Type B pancreatic cell (in vitro differentiated cells): ENCODE measurements at regions not wholly inside any gene's neighbourhood (a gene's known extent, or its start where the extent isn't known, plus 50 kb on each side); places are given as distances from the start of the nearest gene placed in this dataset.

Source experiments
- DNase-seq: peaks from one replicate; pipeline ENCODE4 v3.0.0; 2021; ENCODE audit warnings: mixed read lengths; ENCODE audit not compliant: unreplicated experiment; ENCODE audit errors: extremely low spot score
- H3K27ac Mint-ChIP-seq: 2 replicates; pipeline ENCODE4 v1.8.0; 2021; ENCODE audit warnings: mild to moderate bottlenecking, mixed read lengths
- H3K27me3 Mint-ChIP-seq: 2 replicates; pipeline ENCODE4 v1.8.0; 2021; ENCODE audit warnings: mixed read lengths
- H3K36me3 Mint-ChIP-seq: 2 replicates; pipeline ENCODE4 v1.8.0; 2021; ENCODE audit warnings: mixed read lengths
- H3K4me1 Mint-ChIP-seq: one replicate; pipeline ENCODE4 v1.8.0; 2021; ENCODE audit warnings: mixed read lengths; ENCODE audit not compliant: unreplicated experiment
- H3K4me3 Mint-ChIP-seq: 2 replicates; pipeline ENCODE4 v1.8.0; 2021; ENCODE audit warnings: mild to moderate bottlenecking, mixed read lengths
- H3K9me3 Mint-ChIP-seq: 2 replicates; pipeline ENCODE4 v1.8.0; 2021; ENCODE audit warnings: mixed read lengths
- CTCF ChIP-seq: fragments of 200-600 bp; sonication (generic); conservative IDR thresholded peaks from 2 replicates; pipeline ENCODE4 v1.5.0; 2021; ENCODE audit warnings: antibody characterized with exemption, mild to moderate bottlenecking

GRCh38 chr2:144801325-144801724, 281.4 kb upstream of the ZEB2 start:
- no peak for DNase-seq
- Mint-ChIP-seq H3K9me3 (no peaks in the 10 kb centered on the region), H3K27ac (no peak overlapping the region), H3K4me3 (no peak overlapping the region), H3K27me3 (no peaks in the 10 kb centered on the region), H3K36me3 (no peaks in the 10 kb centered on the region), H3K4me1 (peaks cover 4% of the 10 kb centered on the region)
- no peak for TF ChIP-seq CTCF

- Mint-ChIP-seq H3K4me1 (peaks cover 6% of the 10 kb centered on the region), H3K9me3 (no peaks in the 10 kb centered on the region), H3K4me3 (no peak overlapping the region), H3K27me3 (no peaks in the 10 kb centered on the region), H3K36me3 (no peaks in the 10 kb centered on the region), H3K27ac (no peak overlapping the region)
- DNase-seq, result no peak
- no peak for TF ChIP-seq CTCF
These were observed 279.1 kb upstream of the ZEB2 start for GRCh38 chr2:144798989-144799388.

GRCh38 chr2:144798034-144798433, 278.1 kb upstream of the ZEB2 start:
- Mint-ChIP-seq H3K27me3 (no peaks in the 10 kb centered on the region), H3K36me3 (no peaks in the 10 kb centered on the region), H3K4me3 (no peak overlapping the region), H3K27ac (no peak overlapping the region), H3K9me3 (no peaks in the 10 kb centered on the region), H3K4me1 (peaks cover 6% of the 10 kb centered on the region)
- no peak for TF ChIP-seq CTCF
- DNase-seq, result no peak

- Mint-ChIP-seq H3K27ac (no peak overlapping the region), H3K36me3 (no peaks in the 10 kb centered on the region), H3K4me3 (no peak overlapping the region), H3K9me3 (no peaks in the 10 kb centered on the region), H3K4me1 (peaks cover 6% of the 10 kb centered on the region), H3K27me3 (no peaks in the 10 kb centered on the region)
- no peak for DNase-seq
- no peak for TF ChIP-seq CTCF
These were observed 277.0 kb upstream of the ZEB2 start for GRCh38 chr2:144796936-144797335.

- peaks cover 6% of the 10 kb centered on the region for H3K4me1 Mint-ChIP-seq
- no peaks in the 10 kb centered on the region for H3K9me3 Mint-ChIP-seq
- DNase-seq, result no peak
- H3K27me3 Mint-ChIP-seq, result no peaks in the 10 kb centered on the region
- H3K27ac Mint-ChIP-seq, result no peak overlapping the region
- no peak overlapping the region for H3K4me3 Mint-ChIP-seq
- no peaks in the 10 kb centered on the region for H3K36me3 Mint-ChIP-seq
- no peak for TF ChIP-seq CTCF
These were observed 276.2 kb upstream of the ZEB2 start for GRCh38 chr2:144796164-144796563.

GRCh38 chr2:144785253-144785652, 265.3 kb upstream of the ZEB2 start:
- Mint-ChIP-seq H3K27me3 (peaks cover 3% of the 10 kb centered on the region), H3K4me1 (no peaks in the 10 kb centered on the region), H3K27ac (no peak overlapping the region), H3K4me3 (no peak overlapping the region), H3K9me3 (peaks cover 24% of the 10 kb centered on the region), H3K36me3 (no peaks in the 10 kb centered on the region)
- DNase-seq, result no peak
- TF ChIP-seq CTCF, result no peak
